ENCODE measurements at regions not wholly inside any gene's neighbourhood (a gene's known extent, or its start where the extent isn't known, plus 50 kb on each side); places are given as distances from the start of the nearest gene placed in this dataset.
A peak's percentile ranks its signal among the peaks of the same experiment; 100 is the strongest.

DNA sequence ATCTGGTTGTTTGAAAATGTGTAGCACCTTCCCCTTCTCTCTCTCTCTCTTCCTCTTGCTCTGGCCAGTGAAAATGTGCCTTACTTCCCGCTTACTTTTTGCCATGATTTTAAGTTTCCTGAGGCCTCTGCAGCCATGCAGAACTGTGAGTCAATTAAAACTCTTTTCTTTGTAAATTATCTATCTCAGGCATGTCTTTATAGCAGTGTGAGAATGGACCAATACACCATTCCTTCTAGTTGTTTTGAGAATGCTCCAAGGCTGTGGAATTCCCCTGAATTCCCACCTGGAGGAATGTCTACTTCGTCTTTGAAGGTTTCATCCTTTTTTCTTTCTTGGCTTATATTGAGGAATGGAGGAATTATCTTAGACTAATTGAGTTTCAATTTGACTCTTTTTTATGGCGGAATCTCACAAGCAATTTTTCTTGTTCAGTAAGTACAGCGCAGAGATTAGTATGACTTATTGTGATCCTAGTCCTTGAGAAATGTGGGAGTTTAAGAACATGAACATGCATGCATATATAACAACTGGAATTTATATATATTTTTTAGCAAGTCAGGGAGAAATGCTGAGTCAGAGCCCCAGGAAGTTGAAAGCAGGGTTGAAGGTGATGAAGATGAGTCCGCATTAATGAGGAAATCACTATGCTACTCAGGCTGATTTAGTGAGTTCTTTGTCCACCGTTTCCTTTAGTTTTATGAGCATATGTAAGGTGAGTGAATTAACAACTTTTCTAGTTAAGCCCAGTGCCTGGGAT lies 488.1 kb upstream of the ADAMTS16 start:
- H3K27ac Mint-ChIP-seq: no peak overlapping the region
- DNase-seq (ENCODE audit: low spot score in 2 of 2): no peak

DNA sequence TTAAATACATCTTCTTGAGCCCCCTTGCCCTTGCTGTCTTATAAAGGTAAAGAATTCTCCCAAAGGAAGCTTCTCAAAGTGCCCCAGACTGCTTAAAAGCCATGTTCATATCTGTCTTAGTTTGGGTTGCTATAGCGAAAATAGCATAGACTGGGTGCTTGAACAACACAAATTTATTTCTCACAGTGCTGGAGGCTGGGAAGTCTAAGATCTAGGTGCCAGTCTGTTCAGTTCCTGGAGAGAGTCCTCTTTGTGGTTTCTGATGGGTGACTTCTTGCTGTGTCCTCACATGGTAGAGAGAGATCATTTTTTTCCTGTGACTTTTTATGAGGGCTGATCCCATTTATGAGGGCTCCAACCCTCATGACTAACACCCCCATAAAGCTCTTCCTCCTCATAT lies 486.7 kb upstream of the ADAMTS16 start:
- no peak for DNase-seq (ENCODE audit: low spot score in 2 of 2)
- H3K9me3 Mint-ChIP-seq: peaks cover 30% of the 10 kb centered on the region in 2 donors
- H3K36me3 Mint-ChIP-seq: peaks cover 0 to 10% of the 10 kb centered on the region in 2 donors
- no peak for ATAC-seq
- no peak overlapping the region for H3K27ac Mint-ChIP-seq

More for the DNA sequence above, 488.1 kb upstream of the ADAMTS16 start:
- peaks cover 0 to 5% of the 10 kb centered on the region in 2 donors for H3K36me3 Mint-ChIP-seq
- peaks cover 24 to 27% of the 10 kb centered on the region in 2 donors for H3K9me3 Mint-ChIP-seq
- no peak for ATAC-seq

DNA sequence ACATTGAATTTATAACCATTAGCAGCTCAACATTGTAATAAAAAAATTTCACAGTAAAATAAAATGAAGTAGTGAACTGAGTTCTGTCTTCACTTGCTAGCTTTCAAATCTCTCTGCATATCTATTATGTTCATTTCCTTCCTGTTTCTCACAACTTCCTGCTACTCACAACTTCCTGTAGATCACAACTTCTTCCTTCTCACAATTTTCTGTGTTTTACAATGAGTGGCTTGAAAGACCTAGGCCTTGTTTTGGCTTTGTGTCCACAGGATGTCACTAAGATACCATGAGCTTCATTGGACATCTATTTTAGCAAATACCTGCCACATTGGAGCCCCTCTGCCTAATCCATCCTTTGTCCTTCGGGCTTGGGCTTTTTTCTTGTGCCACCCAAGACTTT lies 480.3 kb upstream of the ADAMTS16 start:
- ATAC-seq: no peak
- H3K27ac Mint-ChIP-seq: no peak overlapping the region
- peaks cover 32 to 38% of the 10 kb centered on the region in 2 donors for H3K9me3 Mint-ChIP-seq
- peaks cover 6 to 16% of the 10 kb centered on the region in 2 donors for H3K36me3 Mint-ChIP-seq
- DNase-seq (ENCODE audit: low spot score in 2 of 2): no peak

DNA sequence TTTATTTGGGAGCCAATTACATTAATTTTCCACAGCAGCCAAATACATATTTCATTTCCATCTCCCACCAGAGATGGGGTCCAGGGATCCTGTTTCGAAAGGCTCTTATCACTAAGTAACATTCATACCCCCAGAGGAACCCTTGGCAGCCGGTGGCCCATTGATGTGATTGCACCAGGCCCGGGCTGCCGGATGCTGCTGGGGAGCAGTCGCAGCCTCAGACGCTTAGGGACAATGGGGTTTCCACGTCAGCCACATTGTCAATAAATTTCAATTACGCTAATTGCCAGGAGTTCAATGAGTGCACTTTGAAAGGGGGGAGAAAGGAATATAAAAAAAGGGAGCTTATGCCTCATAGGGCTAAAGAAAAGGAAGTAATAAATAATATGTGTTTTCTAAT lies 478.8 kb upstream of the ADAMTS16 start:
- H3K9me3 Mint-ChIP-seq: peaks cover 32 to 37% of the 10 kb centered on the region in 2 donors
- DNase-seq (ENCODE audit: low spot score in 2 of 2): no peak
- H3K36me3 Mint-ChIP-seq: peaks cover 6 to 16% of the 10 kb centered on the region in 2 donors
- no peak for ATAC-seq
- H3K27ac Mint-ChIP-seq: no peak overlapping the region

DNA sequence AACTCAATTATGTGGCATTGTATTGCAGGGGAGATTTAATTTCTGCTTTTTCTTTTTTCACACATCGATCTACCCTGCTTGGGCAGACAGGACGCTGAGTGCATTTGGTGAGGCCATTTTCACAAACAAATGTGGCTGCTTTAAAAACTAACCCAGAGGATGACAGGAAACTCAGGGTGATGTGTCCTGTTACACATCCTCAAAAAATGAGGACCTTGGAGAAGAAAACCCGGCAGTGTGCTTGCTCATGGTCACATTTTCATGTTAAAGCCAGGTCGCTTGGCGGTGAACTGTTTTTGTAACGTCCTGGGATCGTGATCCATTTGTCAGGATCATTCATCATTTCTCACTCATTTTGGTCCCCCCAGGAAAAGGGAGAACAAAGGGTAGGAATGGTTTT lies 478.3 kb upstream of the ADAMTS16 start:
- H3K9me3 Mint-ChIP-seq: peaks cover 32 to 37% of the 10 kb centered on the region in 2 donors
- DNase-seq (ENCODE audit: low spot score in 2 of 2) (no peak), ATAC-seq (no peak)
- H3K27ac Mint-ChIP-seq: no peak overlapping the region
- peaks cover 6 to 16% of the 10 kb centered on the region in 2 donors for H3K36me3 Mint-ChIP-seq

DNA sequence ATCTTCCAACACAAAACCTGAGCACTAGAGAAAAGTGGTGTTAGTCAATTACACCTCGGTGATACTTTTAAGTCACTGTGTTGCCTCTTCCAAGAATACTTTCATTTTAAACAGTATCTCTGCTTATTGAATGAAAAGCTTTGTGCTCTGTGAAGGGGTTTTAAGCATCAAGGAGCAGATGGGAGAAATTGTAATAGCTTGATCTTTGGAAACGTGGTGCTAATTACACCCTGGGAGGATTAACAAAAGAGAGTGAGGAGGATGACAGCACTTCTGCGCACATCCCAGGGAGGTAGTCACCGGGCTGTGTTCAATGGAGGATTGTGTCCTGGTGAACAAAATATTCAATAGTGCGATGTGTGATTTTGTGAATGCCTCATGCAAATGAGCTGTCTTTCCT lies 477.4 kb upstream of the ADAMTS16 start:
- Mint-ChIP-seq H3K27ac (no peak overlapping the region), H3K36me3 (peaks cover 6 to 16% of the 10 kb centered on the region in 2 donors), H3K9me3 (peaks cover 37 to 38% of the 10 kb centered on the region in 2 donors)
- DNase-seq (ENCODE audit: low spot score in 2 of 2) (no peak), ATAC-seq (no peak)

DNA sequence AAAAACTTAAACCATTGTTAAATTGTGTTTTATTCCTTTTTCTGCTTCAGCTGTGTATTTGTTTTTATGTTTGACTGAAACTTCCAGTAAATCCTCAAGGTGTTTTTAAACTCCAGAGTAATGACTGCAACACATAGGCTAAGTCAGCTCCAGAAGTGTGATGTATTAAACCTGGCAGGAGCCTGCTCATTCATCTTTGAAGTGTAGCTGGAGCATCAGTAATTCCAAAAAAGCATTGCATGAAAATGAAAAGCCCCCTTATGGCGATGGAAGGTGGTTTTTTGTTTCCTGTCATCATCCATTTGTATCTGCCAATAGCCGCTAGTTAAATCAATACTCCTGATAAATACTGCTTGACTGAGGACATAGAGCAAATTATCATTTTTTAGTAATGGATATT lies 474.2 kb upstream of the ADAMTS16 start:
- ATAC-seq (no peak), DNase-seq (ENCODE audit: low spot score in 2 of 2) (no peak)
- Mint-ChIP-seq H3K9me3 (peaks cover 16 to 20% of the 10 kb centered on the region in 2 donors), H3K36me3 (peaks cover 0 to 6% of the 10 kb centered on the region in 2 donors), H3K27ac (no peak overlapping the region)

DNA sequence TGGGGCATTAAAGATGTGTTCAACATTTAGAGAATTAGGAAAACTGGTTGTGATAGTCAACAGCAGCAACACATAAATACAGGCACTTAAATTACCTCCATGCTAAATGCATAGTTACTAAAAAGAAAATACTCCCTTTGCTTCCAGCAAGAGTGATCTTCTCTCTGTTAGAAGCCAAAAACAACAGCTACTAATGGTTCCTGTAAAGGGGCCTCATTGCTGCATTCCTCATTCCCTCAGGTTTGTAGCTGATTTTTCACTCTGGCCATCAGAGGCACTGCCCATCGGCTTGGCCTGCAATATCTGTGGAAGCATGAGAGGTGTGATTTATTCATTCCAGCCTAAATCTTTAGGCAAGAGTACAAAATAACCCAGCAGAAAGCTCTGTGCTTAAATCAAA lies 466.0 kb upstream of the ADAMTS16 start:
- DNase-seq (ENCODE audit: low spot score in 2 of 2) (no peak), ATAC-seq (no peak)
- Mint-ChIP-seq H3K27ac (no peak overlapping the region), H3K36me3 (no peaks in the 10 kb centered on the region), H3K9me3 (peaks cover 9 to 10% of the 10 kb centered on the region in 2 donors)

DNA sequence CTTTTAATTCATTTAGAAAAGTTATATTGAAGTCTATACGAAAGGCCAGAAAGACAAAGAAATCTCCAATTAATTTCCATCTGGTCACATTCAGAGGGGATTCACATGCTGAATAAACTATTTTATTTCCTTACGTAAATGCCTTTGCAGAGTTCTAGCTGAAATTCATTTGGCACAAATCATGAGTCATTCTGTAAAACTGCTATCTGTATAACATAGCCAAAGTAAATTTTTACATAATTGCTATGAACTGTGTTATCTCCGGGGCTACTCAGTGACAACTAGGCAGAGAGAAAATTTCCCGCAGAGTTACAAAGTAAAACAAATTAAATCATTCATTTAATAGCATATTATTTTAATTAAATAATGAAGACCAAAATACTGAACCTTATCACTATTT lies 463.2 kb upstream of the ADAMTS16 start:
- Mint-ChIP-seq H3K9me3 (peaks cover 10 to 11% of the 10 kb centered on the region in 2 donors), H3K36me3 (no peaks in the 10 kb centered on the region), H3K27ac (no peak overlapping the region)
- ATAC-seq (no peak), DNase-seq (ENCODE audit: low spot score in 2 of 2) (no peak)

DNA sequence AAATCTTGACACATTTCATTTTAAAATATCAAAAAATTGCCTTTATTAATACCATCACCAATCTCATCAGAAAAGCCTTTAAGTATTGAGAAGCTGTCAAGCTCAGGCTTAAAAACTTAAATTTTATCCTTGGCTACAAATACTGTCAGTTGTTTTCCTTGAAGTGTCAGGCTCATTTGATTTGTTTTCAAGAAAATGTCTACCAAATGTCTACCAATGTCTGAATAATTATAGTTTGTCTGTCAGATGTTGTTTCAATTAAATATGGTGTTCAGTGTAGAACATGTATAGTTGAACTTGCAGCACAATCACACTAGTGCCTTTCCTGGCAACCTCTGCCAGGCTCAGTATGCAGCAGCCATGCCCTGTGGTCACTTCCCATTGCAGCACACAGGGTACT lies 455.2 kb upstream of the ADAMTS16 start:
- peaks cover 0 to 4% of the 10 kb centered on the region in 2 donors for H3K36me3 Mint-ChIP-seq
- DNase-seq (ENCODE audit: low spot score in 2 of 2): no peak
- no peak overlapping the region for H3K27ac Mint-ChIP-seq
- peaks cover 9 to 20% of the 10 kb centered on the region in 2 donors for H3K9me3 Mint-ChIP-seq
- no peak for ATAC-seq

DNA sequence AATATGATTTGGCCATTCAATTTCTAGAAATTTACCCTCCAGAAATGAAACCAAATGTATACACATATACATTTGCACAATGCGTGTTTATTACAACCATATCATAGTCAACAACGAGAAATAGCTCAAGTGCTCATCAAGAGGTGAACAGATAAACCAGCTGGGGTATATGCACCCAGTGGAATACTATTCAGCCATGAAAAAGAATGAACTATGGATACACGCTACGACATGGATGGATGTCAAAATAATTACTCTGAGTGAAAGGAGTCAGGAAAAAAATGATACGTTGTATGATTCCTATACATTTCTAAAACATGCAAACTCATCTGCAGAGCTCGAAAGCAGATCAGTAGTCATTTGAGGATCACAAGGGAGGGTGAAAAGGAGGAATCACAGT lies 441.5 kb upstream of the ADAMTS16 start:
- ATAC-seq (no peak), DNase-seq (ENCODE audit: low spot score in 2 of 2) (no peak)
- no peak overlapping the region for H3K27ac Mint-ChIP-seq
- H3K9me3 Mint-ChIP-seq: peaks cover 8 to 18% of the 10 kb centered on the region in 2 donors
- no peaks in the 10 kb centered on the region for H3K36me3 Mint-ChIP-seq

DNA sequence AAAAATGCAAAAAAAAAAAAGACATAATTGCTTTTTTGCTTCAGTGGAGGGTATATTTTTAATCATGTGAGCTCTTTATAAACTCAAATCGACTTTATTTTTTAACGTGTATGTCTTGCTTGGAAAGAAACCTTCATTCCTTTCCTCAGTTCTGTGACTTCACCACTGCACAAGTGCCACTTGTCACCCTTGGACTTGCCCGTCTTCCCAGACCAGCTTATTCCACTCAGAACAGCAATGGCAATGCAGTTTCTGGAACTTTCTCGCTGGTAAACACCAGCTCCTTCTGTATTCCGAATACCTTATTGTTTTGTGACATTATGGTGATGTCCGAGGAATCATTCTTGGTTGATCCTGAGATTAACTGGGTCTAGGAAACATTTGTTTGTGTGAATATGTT lies 440.5 kb upstream of the ADAMTS16 start:
- Mint-ChIP-seq H3K9me3 (peaks cover 8 to 9% of the 10 kb centered on the region in 2 donors), H3K27ac (no peak overlapping the region), H3K36me3 (no peaks in the 10 kb centered on the region)
- DNase-seq (ENCODE audit: low spot score in 2 of 2): no peak
- no peak for ATAC-seq

DNA sequence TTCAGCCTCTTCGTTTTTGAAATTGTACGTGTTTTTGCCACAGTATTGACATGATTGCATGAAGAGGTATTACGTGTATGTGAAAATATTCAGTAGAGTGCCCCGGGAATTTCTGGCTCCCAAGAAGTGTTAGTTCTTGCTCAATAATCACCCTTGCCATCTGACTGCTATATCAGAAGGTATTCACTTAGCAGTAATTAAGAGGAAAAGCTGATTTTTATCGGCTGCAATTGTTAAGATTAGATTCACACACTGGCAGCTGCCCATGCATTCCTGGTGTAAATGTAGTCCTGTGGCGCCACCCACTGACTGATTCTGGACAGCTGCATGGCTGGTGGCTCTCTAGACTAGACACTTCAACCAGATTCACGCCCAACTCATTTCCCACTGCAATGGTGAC lies 440.1 kb upstream of the ADAMTS16 start:
- DNase-seq (ENCODE audit: low spot score in 2 of 2): peak in 1 of 2 donors; percentile 7
- Mint-ChIP-seq H3K9me3 (peaks cover 4 to 8% of the 10 kb centered on the region in 2 donors), H3K27ac (no peak overlapping the region), H3K36me3 (no peaks in the 10 kb centered on the region)
- ATAC-seq: no peak

DNA sequence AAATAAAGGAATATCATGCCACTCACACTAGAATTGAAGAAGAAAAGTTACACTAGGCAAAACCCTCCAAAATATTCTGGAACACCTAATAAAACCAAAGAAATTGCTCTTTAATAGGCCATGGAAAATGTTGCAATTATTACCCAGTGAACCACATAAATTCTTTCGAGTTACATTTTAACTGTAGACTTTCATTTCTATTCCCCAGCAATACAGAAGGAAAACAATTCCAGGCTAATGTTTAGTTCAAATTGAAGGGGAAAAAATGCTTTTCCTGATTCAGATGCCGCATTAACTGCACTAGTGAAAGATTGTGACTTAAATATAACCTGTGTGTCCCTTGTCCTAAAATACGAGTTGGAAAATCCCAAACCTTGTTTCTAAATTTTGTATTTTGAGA lies 439.3 kb upstream of the ADAMTS16 start:
- no peaks in the 10 kb centered on the region for H3K36me3 Mint-ChIP-seq
- H3K9me3 Mint-ChIP-seq: peaks cover 3 to 12% of the 10 kb centered on the region in 2 donors
- H3K27ac Mint-ChIP-seq: no peak overlapping the region
- DNase-seq (ENCODE audit: low spot score in 2 of 2) (no peak), ATAC-seq (no peak)

DNA sequence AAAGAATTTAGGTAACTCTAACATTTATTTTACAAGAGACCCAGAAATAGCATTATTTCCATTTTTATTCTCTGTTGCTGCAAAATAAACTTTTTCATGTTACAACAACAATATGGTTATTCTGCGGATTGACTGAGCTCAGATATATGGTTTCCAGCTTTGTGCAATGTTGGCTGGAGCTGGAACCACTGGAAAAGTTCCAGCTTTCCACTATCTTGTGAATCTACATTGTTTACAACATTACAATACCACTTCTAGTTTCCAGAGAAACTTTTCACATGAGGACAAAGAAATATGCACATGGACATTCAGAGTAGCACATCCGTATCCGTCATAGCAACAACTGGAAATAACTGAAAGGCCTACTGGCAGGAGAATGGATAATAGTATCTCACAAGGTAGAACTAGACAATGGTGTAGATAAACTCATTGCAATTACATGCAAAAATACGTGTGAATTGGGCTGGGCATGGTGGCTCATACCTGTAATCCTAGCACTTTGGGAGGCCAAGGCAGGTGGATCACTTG lies 436.1 kb upstream of the ADAMTS16 start:
- ATAC-seq (no peak), DNase-seq (ENCODE audit: low spot score in 2 of 2) (no peak)
- Mint-ChIP-seq H3K36me3 (no peaks in the 10 kb centered on the region), H3K9me3 (peaks cover 4 to 12% of the 10 kb centered on the region in 2 donors), H3K27ac (no peak overlapping the region)

DNA sequence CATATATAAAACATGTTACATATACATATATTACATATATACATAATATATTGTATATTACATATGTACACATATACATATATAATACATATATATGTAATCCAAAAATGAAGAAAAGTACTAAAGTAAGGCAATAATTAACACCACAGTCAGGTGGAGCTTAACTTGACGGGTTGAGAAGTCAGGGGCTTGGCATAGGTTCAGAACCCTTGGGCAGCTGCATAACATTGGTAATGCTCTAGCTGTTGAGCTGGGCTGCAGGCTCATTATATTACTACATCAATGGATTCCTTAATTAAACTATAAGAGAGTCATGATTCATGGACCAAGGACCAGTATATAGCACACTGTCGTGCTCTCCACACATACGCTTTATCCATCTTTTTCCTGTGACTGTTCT lies 435.2 kb upstream of the ADAMTS16 start:
- peaks cover 4 to 14% of the 10 kb centered on the region in 2 donors for H3K9me3 Mint-ChIP-seq
- DNase-seq (ENCODE audit: low spot score in 2 of 2) (no peak), ATAC-seq (no peak)
- H3K36me3 Mint-ChIP-seq: no peaks in the 10 kb centered on the region
- H3K27ac Mint-ChIP-seq: no peak overlapping the region

DNA sequence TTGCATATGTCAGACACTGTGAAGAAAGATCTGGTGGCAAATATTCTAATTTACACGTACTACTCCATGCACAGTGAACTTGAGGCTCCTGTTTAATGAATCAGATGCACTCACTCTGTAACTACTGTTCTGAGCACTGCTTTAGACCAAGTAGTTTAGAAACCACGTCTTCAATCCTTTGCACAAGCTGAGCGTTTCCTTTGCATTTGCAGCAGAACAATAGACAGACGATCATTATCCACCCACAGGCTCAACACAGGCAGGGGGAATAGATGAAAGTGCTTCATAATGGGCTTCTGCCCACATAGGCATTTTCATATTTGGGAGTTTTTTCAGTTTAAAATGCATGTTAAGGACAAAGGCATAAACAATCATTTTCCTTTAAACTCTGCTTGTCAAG lies 423.3 kb upstream of the ADAMTS16 start:
- Mint-ChIP-seq H3K9me3 (peaks cover 16 to 34% of the 10 kb centered on the region in 2 donors), H3K36me3 (no peaks in the 10 kb centered on the region), H3K27ac (no peak overlapping the region)
- DNase-seq (ENCODE audit: low spot score in 2 of 2) (no peak), ATAC-seq (no peak)

DNA sequence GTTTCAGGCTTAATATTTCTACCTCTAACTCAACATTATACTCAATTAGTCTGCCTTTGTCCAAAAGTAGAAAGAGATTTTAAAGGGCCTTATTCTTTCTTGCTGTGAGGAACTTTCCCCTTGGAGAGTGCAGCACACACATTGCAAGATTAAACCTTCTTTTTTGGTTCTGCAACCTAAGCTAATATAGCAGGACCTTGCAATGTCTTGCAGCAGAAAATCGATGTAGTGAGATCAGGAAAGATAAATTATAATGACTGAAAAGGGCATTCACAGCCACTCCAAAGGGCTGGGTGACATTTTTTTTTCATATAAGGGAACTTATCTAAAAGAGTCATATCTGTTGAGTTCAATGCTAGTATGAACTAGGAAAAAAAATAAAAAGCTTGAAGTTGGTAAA lies 422.7 kb upstream of the ADAMTS16 start:
- H3K9me3 Mint-ChIP-seq: peaks cover 10 to 28% of the 10 kb centered on the region in 2 donors
- no peak overlapping the region for H3K27ac Mint-ChIP-seq
- no peak for ATAC-seq
- DNase-seq (ENCODE audit: low spot score in 2 of 2): no peak
- no peaks in the 10 kb centered on the region for H3K36me3 Mint-ChIP-seq

Data from activated naive CD4-positive, alpha-beta T cell treated with anti-CD3 and anti-CD28 coated beads, Interleukin-2, amount 50 U/mL, for 72 hours (primary cell).